CD4-positive, alpha-beta T cell treated with Interleukin-4 for 4 hours (primary cell): ENCODE measurements at regions not wholly inside any gene's neighbourhood (a gene's known extent, or its start where the extent isn't known, plus 50 kb on each side); places are given as distances from the start of the nearest gene placed in this dataset.

ENCODE experiments used
- DNase-seq: peaks from one replicate; pipeline ENCODE4 v3.0.0-alpha.2; 2020

DNA sequence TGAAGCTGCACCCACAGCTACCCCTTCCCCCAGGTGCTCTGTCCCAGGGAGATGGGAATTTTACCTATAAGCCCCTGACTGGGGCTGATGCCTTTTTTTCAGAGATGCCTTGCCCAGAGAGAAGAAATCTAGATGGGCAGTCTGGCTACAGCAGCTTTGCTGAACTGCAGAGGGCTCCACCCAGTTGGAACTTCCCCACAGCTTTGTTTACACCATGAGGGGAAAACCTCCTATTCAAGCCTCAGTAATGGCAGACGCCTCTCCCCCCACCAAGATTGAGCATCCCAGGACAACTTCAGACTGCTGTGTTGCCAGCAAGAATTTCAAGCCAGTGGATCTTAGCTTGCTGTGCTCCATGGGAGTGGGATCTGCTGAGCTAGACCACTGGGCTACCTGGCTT is 122.6 kb upstream of the MOCS1 start:
- DNase-seq = no peak

DNA sequence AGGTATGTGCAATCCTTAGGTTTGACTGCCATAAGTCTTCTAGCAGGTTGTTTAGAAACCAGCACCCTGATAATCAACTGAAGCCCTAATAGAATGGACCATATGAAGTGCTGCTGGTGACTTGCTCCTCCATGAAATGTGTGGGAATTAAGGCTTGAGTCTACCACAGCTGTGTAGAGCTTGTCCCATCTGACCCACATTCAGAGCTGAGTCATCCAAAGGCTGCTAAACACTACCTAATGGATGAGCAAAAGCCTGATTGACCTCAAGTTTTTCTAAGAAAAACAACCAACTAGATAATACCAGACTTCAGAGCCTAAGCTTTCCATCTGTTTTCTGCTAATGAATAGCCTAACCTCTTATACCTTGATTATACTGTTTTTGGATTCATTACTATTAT is 120.3 kb upstream of the MOCS1 start:
- DNase-seq = no peak

DNA sequence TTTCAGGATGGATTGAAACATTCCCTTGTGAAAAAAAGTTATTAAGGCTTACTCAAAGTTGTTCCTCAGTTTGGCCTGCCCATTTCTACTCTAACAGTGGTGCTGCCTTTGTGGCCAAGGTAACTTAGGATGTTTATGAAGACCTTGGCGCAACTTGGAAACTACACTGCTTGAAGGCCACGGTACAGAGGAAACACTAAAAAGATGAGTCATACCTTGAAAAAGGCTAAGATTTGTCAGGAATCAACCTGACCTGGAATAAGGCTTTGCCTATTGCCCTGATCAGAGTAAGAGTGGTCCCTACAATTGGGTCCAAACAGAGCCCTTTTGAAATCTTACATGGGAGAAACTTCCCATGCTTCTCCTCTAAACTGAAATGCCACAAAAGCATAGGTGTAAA is 119.9 kb upstream of the MOCS1 start:
- DNase-seq = no peak

DNA sequence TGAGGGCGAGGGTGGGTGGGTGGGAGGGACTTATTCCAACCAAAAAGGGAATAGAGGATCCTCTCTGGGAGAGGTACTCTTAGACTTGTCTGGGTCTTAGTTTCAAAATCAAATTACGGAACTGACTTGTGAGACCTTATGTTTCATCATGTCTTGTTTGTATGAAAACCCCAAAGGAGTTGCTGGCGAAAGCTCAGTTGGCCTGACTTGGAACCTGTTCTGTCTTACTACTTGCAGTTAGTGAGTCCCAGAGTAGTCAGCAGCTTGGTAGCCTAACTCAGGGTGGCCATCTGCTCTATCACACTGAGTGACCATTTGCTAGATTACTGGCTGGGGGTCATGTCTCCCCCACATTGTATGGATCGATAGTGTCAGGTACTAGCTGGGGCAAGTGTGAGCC is 114.9 kb upstream of the MOCS1 start:
- no peak for DNase-seq

DNA sequence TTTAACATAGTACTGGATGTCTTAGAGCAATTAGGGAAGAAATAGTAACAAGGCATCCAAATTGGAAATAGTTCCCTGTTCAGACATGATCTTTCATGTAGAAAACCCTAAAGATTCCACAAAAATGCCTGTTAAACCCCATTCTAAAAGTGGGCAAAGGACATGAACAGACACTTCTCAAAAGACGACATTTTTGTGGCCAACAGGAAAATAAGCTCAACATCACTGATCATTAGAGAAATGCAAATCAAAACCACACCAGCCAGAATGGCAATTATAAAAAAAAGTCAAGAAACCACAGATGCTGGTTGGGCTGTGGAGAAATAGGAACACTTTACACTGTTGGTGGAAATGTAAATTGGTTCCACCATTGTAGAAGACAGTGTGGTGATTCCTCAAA is 109.9 kb upstream of the MOCS1 start:
- no peak for DNase-seq

DNA sequence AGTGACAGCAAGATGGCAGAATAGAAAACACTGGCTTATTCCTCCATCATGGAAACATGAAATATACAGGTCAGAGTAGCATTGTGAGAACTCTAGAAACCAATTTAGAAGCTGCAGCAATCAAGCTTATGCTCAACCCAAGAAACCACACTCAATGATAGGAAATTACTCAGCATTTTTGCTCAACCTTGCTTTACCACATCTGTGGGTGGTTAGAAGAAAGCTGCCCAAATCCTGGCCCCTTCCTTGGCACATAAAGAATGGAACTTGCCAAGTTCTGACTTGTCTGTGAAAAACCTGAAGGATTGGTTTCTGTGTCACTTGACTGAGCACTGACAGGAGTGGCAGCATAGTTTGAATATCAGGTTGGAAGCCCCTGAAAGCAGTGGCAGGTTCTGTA is 108.0 kb upstream of the MOCS1 start:
- DNase-seq = no peak

DNA sequence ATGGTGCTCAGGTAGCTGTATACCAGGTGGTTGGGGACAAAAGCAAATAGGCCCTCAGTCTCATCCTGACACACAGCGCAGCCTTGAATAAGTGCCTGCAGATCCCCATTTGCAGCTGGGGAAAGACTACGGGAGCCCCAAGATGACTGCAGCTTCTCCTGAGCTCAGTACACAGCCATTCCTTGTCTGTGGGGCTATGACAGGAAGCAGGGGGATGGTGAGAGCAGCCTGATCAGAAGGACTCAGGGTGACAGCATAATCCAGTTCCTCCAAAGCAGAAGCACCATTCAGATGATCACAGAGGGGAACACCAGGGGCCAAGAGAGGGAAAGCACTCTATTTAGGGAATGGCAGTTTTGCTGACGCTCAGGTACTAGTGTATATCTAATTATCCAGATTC is 104.8 kb upstream of the MOCS1 start:
- DNase-seq = no peak

DNA sequence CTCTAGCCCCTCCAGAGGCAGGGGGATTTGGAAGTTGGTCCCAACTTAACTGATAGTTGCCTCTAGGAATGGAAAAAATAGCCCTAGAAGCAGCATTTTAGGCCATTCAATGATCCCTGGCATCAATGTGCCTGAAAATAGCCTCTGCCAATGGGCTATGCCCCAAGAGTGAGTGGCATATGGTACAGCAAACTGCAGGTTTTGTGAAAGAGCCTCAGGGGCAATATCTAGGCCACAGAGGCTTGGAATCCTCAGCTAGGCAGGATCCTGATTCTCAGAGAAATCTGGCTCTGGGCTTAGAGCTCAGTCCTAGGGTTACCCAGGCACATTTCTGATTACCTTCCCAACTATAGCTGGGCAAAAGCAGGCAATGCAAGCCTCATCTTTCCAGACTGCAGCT is 104.4 kb upstream of the MOCS1 start:
- no peak for DNase-seq

DNA sequence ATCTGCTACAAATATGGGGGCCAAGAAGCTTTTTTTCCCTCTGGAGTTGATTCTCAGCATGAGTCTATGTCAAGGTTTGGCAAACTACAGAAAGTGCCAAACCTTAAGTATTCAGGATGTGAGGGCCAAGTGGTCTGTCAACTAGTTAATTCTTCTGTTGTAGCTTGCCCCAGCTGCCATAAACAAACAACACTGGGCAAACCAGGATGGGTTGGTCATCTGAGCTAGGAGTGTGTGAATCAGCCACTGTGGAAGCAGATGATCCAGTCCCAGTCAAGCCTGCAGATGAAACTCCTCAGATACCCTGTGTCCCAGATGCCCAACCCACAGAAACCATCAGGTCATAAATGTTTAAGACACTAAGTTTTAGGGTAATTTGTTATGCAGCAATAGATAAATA is 103.0 kb upstream of the MOCS1 start:
- DNase-seq = no peak

DNA sequence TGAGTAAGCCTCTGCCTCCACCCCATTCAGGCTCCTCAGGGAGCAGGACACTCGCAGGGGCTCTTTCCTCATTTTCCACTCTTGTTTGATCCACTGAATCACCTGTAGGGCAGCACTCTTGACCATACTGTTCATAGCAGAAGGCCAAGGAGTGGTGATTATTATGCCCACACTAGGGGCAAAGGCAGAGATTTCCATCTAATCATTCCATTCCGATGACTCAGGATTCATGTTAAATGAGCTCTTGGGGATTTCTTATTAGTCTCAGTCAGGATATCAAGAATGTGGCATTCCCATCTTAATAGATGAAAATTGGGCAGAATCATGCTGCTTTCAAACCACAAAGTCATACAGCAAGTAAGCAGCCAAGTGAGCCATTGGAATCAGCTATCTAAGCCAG is 101.9 kb upstream of the MOCS1 start:
- no peak for DNase-seq

DNA sequence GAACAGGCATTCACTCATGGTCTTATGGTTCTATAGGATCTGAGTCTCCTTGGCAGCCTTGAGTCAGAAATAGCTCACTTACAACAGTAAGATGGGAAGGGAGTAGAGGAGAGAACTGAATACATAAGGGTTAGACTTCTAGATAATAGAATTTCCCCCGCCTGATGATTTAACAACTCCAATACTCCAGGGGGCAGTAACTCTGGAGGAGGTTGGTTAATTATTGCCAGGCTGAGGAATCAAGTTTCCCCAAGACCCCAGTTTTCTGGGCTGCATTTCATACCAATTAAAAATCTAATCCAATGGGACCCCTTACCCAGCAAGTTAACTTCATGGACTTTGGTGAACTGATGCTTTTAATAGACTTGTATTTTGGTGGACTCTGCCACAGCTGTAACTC is 94.2 kb upstream of the MOCS1 start:
- no peak for DNase-seq

DNA sequence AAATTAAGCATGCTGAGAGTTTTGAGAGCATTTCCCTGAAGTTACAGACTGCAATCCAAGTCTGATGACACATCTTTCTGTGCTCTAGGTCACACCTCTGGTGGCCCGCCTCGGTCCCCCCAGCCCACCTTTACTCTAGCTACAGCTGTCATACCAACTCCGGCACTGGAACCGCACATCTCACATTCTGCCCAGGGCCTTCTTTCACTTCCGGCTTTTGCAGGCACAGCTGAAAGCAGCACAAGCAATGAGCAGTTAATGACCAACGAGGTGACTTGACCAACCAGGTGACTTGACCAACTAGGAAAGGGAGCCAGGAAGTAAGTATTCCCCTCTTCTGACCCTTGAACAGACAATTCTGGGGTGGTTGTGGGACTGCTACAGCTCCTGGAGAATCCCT is 88.6 kb upstream of the MOCS1 start:
- no peak for DNase-seq

DNA sequence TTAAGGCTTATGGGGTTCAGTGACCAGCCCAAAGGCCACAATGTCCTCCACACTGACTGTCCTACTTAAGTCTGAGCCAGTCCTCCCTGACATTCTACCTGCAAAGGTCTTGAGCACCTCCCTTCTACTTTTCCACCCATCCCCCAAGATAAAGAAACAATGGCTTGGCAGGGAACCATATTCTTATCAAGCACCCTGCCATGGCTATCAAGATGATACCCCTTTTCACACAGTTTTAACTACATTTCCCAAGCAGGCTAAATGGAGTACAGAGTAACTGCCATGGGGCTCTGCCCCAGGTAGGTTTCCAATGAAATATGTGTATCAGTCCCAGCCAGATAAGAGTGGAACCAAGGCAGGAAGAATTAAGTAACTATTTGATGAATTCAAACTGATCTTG is 85.9 kb upstream of the MOCS1 start:
- DNase-seq = no peak

DNA sequence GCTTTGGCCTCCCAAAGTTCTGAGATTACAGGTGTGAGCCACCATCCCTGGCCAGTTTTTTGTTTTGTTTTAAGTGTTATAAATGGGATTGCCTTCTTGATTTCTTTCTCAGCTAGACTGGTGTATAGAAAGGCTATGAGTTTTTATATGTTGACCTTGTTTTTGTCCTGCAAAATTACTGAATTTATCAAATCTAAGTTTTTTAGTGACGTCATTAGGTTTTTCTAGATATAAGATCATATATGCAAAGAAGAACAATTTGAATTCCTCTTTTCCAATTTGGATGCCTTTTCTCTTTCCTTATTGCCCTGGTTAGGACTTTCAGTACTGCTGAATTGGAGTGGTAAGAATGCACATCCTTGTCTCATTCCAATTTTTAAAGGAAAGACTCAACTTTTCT is 81.3 kb upstream of the MOCS1 start:
- DNase-seq = no peak

DNA sequence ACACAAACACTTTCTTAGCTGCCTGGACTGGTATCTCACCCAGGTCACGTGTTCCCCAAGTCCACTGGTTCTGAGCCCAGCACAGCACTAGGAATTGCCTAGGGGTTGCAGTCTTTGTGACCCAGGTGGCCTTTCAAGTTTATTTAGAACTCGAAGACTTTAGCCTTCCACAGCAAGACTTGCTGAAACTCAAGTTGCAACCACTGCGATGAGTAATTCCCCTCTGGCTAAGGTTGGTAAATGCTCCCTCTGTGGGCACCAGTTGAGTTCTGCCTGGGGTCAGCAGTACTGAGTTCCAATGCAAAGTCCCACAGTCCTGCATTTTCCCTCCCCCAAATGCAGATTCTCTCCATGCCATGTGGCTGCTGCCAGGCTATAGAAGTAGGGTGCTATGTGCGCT is 77.6 kb upstream of the MOCS1 start:
- DNase-seq = no peak

DNA sequence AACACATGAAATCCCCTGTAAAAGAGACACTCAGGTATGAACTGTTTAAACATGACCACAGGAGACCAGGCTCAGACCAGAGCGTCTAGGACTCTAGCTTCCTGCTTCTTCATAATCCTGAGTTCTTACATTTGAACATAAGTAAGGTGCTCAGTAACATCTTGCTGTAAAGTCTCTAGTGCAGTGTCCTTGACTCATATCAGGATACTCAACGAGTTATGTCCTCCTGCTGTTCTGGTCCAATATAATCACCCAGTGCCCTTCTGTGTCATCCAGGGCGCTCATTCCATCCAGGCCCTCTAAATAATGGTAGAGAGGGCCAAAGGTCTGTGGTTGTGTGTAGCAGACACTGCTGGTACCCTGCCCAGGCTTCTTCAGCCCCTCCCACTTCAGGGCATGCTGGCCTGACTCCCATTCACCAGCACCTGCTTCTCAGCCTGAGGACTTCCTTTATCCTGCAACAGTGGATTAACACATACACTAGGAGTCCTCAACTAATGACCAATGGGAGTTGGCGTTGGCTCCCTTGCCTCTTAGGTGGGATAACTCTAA is 66.8 kb upstream of the MOCS1 start:
- DNase-seq = no peak

DNA sequence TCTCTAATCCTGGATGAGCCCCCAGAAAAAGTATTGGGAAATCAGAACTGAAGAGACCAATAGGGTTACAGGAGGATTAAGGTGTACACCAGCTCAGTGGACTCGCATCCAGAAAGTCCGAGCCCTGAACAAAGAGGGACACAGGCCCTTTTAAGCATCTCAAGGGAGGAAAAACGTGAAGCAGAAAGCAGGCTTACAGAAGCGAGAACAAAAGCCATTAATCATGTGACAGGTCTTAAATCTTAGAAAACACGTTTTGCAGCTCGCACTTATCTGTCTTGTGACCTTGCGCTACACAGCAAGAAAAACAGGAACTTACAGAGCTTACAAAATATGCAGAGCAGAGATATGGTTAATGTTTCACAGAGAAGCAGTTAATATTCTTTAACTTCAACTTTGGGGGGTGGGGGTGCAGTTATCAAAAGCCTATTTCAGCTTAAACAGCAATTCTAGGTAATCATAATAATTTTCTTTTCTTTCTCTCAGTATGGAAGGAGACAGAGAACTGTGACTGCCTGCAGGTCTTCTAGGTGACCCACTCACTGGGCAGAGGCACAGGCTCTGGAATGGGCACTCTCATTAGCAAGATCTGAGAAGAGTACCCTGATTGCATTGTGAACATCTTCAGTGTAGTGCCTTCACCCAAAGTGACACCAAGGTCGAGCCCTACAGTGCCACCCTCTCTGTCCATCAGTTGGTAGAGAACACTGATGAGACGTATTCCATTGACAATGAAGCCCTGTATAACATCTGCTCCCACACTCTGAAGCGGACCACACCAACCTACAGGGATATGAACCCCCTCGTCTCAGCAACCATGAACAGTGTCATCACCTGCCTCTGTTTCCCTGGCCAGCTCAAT is 65.0 kb upstream of the MOCS1 start:
- DNase-seq = no peak

DNA sequence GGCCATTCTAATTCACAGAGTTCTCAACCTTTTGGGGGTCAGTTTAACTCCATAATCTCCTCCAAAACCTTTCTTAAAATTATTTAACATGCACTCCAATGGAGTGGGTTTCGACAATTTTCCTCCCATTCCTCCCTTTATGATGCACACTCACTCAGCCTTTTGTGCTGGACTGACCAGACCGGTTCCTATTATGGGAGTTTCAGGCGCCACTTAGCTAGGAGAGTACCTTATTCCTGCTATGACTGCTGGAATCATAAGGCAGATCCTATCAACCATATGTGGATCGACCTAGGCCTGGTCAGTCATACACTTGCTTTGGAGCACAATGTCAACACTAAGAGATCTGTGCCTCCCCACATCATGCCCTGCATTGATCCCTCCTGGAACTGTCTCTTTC is 63.9 kb upstream of the MOCS1 start:
- no peak for DNase-seq

DNA sequence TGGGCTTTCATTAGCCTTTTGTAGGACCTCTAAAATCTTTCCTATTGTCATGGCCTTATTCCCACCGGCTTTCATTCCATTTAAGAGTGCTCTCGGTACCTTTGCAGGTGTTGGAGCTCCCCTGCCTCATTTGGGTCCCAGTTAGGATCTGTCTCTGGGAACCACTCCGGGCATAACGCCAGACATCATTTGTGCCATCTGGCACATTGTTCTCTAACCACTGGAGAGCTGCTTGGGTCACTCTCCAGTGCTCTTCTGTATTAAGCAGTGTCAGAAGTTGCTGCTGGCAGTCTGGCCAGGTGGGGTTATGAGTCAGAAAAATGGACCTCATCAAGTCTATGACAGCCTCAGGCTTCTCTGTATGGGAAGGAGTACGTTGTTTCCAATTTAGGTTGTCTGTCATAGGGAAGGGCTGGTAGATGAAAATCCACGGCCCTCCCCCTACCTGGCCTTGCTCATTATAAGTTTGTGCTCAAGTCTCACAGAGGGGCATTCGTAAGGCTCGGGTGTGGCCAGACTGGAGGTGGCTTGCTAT is 62.9 kb upstream of the MOCS1 start:
- DNase-seq = no peak

DNA sequence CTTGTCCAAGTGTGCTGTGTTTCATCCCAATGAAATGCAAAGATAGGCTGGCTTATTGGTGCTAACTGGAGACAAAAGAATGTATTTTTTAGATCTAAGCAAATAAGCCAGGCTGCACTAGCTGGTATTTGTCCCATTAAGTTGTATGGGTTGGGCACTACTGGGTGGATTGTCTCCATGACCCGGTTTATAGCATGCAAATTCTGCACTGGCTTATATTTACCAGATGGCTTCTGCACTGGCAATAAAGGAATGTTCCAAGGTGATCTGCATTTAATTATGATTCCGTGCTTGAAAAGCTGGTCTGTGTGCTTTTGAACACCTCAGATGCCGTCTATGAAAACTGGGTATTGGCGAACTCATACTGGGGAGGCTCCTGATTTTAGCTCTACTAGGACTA is 61.4 kb upstream of the MOCS1 start:
- DNase-seq = no peak

DNA sequence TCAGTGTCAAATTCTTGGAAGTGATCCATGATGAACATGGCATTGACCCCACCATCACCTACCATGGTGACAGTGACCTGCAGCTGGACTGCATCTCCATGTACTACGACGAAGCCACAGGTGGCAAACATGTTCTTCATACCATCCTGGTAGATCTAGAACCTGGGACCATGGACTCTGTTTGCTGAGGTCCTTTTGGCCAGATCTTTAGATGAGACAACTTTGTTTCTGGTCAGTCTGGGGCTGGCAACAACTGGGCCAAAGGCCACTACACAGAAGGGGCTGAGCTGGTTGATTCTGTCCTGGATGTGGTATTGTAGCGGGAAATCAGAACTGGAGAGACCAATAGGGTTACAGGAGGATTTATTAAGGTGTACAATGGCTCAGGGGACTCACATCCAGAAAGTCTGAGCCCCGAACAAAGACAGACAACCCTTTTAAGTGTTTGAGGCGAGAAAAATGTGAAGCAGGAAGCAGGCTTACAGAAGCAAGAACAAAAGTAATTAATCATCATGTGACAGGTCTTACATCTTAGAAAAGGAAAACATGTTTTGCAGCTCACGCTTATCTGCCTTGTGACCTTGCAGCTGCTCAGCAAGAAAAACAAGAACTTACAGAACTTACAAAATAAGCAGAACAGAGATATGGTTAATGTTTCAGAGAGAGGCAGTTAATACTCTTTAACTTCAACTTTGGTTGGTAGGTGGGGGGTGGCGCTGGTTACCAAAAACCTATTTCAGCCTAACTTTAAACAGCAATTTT is 58.8 kb upstream of the MOCS1 start:
- DNase-seq = no peak
